IPS-18a (cell line): ENCODE measurements at regions not wholly inside any gene's neighbourhood (a gene's known extent, or its start where the extent isn't known, plus 50 kb on each side); places are given as distances from the start of the nearest gene placed in this dataset.

Source experiments
- H3K27ac ChIP-seq: one replicate; pipeline ENCODE4 v1.5.1; 2013; ENCODE audit warnings: low read length
- H3K27me3 ChIP-seq: one replicate; pipeline ENCODE4 v1.6.1; 2013; ENCODE audit warnings: mild to moderate bottlenecking, low read length; ENCODE audit not compliant: control insufficient read depth, insufficient read depth
- H3K36me3 ChIP-seq: one replicate; pipeline ENCODE4 v1.6.1; 2013; ENCODE audit warnings: low read depth, low read length; ENCODE audit not compliant: control insufficient read depth
- H3K4me1 ChIP-seq: one replicate; pipeline ENCODE4 v1.6.1; 2013; ENCODE audit warnings: low read depth, low read length; ENCODE audit not compliant: control insufficient read depth
- H3K4me3 ChIP-seq: one replicate; pipeline ENCODE4 v1.5.1; 2013; ENCODE audit warnings: low read length
- H3K9ac ChIP-seq: one replicate; pipeline ENCODE4 v1.6.1; 2013; ENCODE audit warnings: mild to moderate bottlenecking, low read length, moderate library complexity
- H3K9me3 ChIP-seq: one replicate; pipeline ENCODE4 v1.6.1; 2013; ENCODE audit warnings: low read depth, low read length; ENCODE audit not compliant: control insufficient read depth

DNA sequence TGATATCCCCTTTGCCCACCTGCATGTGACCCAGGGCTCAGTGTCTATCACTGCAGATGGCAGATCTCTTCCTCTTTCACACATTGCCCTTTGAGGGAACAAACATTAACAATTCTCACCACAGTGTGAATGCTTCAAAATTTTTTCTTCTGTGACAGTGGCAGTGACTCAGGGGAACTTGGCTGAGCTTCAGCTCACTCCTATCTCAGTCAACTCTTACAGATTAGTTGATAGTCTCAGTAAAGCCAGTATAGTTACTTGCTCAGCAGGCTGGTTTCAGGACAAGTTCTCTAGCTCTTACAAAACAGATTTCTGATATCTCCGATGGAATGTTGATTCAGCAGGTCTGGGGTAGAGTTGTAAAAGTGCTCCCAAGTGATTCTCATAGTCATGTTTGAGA is 166.9 kb downstream of the DLEU7 start:
- no peak overlapping the region for H3K4me3 ChIP-seq
- H3K9ac ChIP-seq: no peak overlapping the region
- H3K9me3 ChIP-seq: no peaks in the 10 kb centered on the region
- no peaks in the 10 kb centered on the region for H3K27me3 ChIP-seq
- no peak overlapping the region for H3K27ac ChIP-seq
- H3K36me3 ChIP-seq: no peaks in the 10 kb centered on the region
- no peaks in the 10 kb centered on the region for H3K4me1 ChIP-seq

DNA sequence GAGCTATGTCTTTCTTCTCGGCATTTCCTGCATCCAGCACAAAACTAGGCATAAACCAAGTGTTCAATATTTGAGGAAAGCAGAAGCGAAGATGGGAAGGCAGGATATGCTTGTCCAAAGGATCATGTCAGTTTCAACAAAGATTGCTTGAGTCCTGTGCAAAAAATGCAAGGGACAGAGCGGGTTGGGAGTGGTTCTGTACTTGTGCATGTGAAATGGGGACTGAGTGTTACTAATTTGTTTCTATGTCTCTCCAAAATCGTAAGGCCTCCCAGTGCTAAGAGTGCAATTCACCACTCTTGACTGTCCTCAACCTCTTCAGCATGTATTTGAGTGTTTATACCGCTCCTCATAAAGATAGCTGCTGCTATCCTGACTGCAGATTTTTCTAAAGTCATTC is 166.2 kb downstream of the DLEU7 start:
- H3K4me3 ChIP-seq: no peak overlapping the region
- no peaks in the 10 kb centered on the region for H3K9me3 ChIP-seq
- H3K27me3 ChIP-seq: no peaks in the 10 kb centered on the region
- no peak overlapping the region for H3K9ac ChIP-seq
- H3K27ac ChIP-seq: no peak overlapping the region
- H3K4me1 ChIP-seq: no peaks in the 10 kb centered on the region
- H3K36me3 ChIP-seq: no peaks in the 10 kb centered on the region

DNA sequence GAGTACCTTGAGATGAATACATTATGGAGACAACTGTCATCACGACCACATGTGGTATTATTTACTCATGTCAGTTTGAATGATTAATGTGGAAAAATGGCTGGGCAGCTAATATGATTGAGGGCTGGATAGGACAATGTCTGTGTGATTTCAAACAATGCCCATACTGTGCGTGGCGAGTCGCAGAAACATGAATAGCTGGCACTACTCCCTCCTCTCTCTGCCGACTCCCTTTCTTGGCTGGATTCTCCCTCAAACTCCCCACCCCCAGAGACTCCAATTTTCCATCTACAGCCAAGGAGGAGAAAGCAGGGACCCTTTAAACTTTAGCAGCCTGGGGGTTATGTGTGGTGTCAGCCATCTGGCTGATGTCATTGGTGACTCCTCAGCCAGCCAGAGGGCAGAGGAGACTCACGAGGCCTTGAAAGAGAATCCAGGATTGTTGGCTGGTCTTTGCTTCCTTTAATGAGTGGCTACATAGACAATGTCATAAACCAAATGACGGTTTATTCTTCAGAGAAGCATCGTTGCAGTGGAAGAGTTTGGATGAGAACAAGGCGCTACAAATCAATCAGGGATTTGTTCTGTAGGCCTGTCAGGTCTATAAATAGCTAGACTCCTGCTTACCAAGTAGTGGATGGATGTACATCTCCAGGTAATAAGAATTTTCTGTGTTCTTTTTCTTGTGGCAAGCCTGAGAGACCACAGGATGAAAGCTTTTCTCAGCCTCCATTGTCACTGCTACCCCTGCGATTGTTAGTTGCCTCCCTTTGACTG is 165.6 kb downstream of the DLEU7 start:
- peaks cover under 1% of the 10 kb centered on the region for H3K4me1 ChIP-seq
- H3K27ac ChIP-seq: no peak overlapping the region
- H3K4me3 ChIP-seq: no peak overlapping the region
- no peaks in the 10 kb centered on the region for H3K36me3 ChIP-seq
- no peaks in the 10 kb centered on the region for H3K27me3 ChIP-seq
- no peak overlapping the region for H3K9ac ChIP-seq
- no peaks in the 10 kb centered on the region for H3K9me3 ChIP-seq

DNA sequence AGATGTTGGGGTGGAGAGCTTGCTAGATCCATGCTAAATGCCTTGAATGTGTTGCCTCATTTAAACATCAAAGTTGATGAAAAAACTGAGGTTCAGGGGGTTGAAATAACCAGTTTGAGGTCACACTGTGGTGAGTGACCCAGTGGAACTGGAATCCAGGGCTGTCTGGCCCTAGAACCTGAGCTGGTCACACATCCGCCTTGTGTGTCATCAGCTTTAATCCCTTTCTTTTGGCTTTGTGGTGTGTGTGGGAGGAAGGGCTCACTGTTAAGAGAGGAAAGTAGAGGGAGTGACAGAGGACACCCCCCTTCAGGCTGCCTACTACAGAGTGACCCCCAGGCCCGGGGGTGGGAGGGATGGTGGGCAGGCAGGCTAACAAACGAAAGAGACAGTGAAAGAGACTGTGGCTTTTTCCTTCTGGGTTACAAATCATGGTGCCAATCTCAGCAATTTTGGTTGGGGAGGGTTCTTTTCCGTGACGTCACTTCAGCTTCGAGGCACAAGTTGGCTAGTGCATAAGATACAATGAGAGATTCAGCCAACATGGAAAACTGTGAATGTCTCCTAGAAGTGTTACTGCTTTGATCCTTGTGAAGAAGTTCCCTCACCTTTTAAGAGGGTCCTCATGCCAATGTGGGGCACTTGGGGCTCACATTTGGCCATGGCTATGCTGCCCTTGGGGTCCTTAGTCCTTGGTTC is 164.9 kb downstream of the DLEU7 start:
- Histone ChIP-seq H3K9me3 (no peaks in the 10 kb centered on the region), H3K9ac (no peak overlapping the region), H3K36me3 (no peaks in the 10 kb centered on the region), H3K27ac (no peak overlapping the region), H3K27me3 (no peaks in the 10 kb centered on the region), H3K4me3 (no peak overlapping the region), H3K4me1 (peaks cover 6% of the 10 kb centered on the region)

DNA sequence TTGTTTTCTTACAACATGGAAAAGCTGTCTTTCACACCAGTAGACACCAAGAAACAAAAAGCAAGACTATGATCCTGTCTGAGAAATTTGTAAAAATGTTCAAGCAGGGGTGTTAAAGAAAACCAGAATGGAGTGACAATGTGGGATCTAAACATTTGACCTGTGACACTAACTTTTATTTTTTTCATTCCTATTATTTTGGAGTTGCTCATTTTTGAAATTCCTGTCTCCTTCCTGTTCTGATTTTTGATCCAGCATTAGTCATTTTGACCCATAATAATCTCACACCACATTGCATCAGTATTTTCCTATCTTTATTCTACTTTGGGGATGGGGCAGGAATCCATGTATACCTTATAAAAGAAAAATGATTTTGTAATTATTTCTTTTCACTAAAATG is 164.2 kb downstream of the DLEU7 start:
- H3K9me3 ChIP-seq: no peaks in the 10 kb centered on the region
- no peak overlapping the region for H3K9ac ChIP-seq
- H3K36me3 ChIP-seq: no peaks in the 10 kb centered on the region
- H3K27ac ChIP-seq: no peak overlapping the region
- H3K27me3 ChIP-seq: no peaks in the 10 kb centered on the region
- peaks cover 6% of the 10 kb centered on the region for H3K4me1 ChIP-seq
- H3K4me3 ChIP-seq: no peak overlapping the region

DNA sequence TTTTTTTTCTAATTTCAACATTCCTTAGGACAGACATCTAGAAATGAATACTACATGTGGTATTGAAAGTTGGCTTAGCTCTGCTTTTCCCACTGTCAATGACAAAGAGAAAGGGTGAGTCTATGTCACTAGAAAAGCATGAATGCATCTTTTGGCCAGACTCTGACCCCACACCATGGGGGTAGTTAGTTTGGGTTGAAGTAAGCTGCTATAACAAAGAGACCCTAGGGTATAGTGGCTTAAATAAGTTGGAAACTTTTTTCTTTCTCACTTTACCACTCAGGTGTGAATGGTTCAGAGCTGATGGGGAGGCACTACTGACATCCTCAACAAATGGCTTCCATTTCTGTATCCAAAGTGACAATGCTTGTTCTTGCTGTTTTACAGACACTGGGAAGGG is 161.5 kb downstream of the DLEU7 start:
- H3K9me3 ChIP-seq: no peaks in the 10 kb centered on the region
- H3K27ac ChIP-seq: no peak overlapping the region
- no peak overlapping the region for H3K4me3 ChIP-seq
- H3K4me1 ChIP-seq: peaks cover 12% of the 10 kb centered on the region
- H3K27me3 ChIP-seq: no peaks in the 10 kb centered on the region
- H3K9ac ChIP-seq: no peak overlapping the region
- H3K36me3 ChIP-seq: no peaks in the 10 kb centered on the region

DNA sequence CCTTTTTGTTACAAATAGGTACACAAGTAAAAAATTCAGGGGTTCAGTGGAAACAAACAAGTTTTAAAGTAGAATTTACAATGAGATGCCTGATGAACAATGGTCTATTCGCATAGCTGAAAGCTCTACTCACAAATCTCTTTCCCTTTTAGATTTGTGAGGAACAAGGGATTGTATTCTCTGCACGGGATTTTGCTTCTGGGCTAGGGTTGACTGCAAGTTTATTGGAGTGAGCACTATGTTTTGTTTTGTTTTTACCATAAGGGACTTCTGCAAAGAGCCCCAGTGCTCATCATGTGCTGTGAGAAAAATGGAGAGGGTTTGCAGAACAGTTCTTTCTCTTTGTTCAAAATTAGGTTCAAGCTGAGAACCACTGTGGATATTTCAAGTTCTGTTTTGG is 160.5 kb downstream of the DLEU7 start:
- Histone ChIP-seq H3K9me3 (no peaks in the 10 kb centered on the region), H3K27me3 (no peaks in the 10 kb centered on the region), H3K4me3 (no peak overlapping the region), H3K27ac (no peak overlapping the region), H3K9ac (no peak overlapping the region), H3K4me1 (peaks cover 12% of the 10 kb centered on the region), H3K36me3 (no peaks in the 10 kb centered on the region)

DNA sequence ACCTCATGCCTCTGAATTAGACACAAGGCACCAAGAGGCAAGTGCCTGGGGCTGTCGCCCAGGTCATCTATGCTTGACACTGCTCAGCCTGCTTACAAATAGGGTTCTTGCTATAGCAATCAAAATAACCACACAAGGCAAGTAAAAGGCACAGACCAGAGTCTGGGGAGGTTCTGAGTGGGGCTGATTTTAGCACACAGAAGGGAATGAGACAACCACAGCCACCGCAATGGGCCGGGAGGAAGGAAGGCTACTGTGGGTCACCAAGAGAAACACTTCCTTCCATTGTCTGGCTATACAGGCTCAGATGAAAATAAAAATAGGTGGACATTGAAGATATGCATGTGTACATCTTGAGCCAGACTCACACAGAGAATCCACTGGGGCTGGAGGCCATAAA is 159.1 kb downstream of the DLEU7 start:
- no peak overlapping the region for H3K4me3 ChIP-seq
- no peaks in the 10 kb centered on the region for H3K27me3 ChIP-seq
- no peak overlapping the region for H3K27ac ChIP-seq
- H3K9ac ChIP-seq: no peak overlapping the region
- no peaks in the 10 kb centered on the region for H3K9me3 ChIP-seq
- no peaks in the 10 kb centered on the region for H3K36me3 ChIP-seq
- peaks cover 12% of the 10 kb centered on the region for H3K4me1 ChIP-seq

DNA sequence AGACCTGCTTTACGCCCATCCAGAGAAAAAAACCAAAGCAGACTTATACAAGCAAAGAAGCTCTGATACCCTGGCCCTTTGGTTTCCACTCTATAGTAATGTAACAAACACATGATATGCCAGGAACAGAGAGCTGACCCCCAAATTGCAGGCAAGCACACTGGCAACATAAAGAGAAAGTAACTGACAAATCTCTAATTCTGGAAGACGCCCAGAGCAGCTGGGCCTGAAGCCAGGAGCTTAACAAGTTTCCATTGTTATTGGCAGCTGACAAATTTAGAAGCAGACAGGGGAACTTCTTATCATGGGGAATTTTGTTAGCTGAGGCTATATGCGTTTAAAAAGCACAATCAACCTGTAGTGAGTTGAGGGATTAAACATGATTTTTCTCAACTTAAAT is 158.0 kb downstream of the DLEU7 start:
- H3K4me3 ChIP-seq: no peak overlapping the region
- peaks cover 12% of the 10 kb centered on the region for H3K4me1 ChIP-seq
- no peaks in the 10 kb centered on the region for H3K36me3 ChIP-seq
- no peaks in the 10 kb centered on the region for H3K9me3 ChIP-seq
- H3K9ac ChIP-seq: no peak overlapping the region
- H3K27ac ChIP-seq: no peak overlapping the region
- H3K27me3 ChIP-seq: no peaks in the 10 kb centered on the region

DNA sequence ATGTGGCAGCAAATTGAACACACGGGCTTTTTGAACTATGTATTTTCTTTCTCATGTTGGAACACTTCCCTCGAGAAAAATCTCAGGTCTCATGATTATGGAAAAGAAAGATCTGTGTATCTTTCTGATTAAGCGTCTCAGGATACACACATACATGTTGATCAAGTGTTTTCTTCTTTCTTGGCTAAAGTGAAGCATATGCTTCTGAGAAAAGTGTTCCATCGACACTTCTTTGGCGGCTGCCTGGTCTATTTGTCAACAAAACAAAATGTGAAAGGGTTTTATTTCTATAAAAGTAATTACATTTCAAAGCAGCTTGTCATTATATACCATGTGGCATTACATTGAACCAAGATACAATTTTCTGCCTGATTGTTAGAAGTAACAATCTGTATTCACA is 157.5 kb downstream of the DLEU7 start:
- Histone ChIP-seq H3K27me3 (no peaks in the 10 kb centered on the region), H3K9me3 (no peaks in the 10 kb centered on the region), H3K9ac (no peak overlapping the region), H3K36me3 (no peaks in the 10 kb centered on the region), H3K4me1 (peaks cover 12% of the 10 kb centered on the region), H3K27ac (no peak overlapping the region), H3K4me3 (no peak overlapping the region)

DNA sequence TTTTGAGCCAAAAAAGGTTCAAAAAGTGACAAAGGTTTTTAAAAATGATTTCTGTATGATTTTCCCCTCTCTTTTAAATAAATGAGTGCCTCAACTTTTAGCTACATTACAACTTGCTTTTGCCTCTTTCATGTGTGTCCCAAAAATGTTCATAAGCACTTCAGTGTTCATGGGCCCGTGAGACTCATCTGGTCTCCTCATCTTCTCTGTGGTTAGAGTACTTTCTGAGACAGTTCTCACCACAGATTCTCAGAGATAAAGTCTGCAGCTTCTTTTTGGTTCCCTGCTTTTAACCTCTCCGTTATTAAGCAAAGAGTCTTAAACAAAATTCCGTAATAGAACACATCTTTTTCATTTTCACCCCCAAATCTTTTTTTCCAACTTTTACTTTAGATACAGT is 156.9 kb downstream of the DLEU7 start:
- no peaks in the 10 kb centered on the region for H3K27me3 ChIP-seq
- H3K4me1 ChIP-seq: peaks cover 12% of the 10 kb centered on the region
- no peaks in the 10 kb centered on the region for H3K36me3 ChIP-seq
- no peaks in the 10 kb centered on the region for H3K9me3 ChIP-seq
- no peak overlapping the region for H3K27ac ChIP-seq
- no peak overlapping the region for H3K9ac ChIP-seq
- H3K4me3 ChIP-seq: no peak overlapping the region

DNA sequence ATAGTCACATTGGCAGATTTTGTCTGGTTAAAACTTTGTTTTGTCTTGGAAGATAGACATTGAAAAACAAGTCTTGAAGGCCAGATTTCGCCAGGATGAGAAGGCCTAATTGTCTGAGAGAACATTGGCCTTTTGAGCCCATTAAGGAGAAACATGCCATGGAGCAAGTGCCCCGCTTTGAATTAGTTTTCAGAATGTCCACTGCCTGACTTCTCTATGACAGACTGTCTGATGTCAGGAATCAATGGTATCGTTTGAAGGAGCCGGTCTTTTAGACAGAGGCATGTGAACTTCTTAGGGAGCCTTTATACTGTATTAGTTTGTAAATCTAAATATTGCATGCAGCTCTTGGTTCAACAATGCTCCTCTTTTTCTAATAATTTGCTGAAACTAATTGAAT is 155.9 kb downstream of the DLEU7 start:
- Histone ChIP-seq H3K9ac (no peak overlapping the region), H3K4me3 (no peak overlapping the region), H3K27me3 (no peaks in the 10 kb centered on the region), H3K4me1 (peaks cover 12% of the 10 kb centered on the region), H3K36me3 (no peaks in the 10 kb centered on the region), H3K9me3 (no peaks in the 10 kb centered on the region), H3K27ac (no peak overlapping the region)
